GM12892 (cell line): ENCODE measurements at regions not wholly inside any gene's neighbourhood (a gene's known extent, or its start where the extent isn't known, plus 50 kb on each side); places are given as distances from the start of the nearest gene placed in this dataset.

Experiments used
- POLR2A ChIP-seq: IDR thresholded peaks from 2 replicates; pipeline ENCODE4 v1.6.1; 2011; ENCODE audit warnings: low read depth, low read length, control low read depth
- TAF1 ChIP-seq: IDR thresholded peaks from 2 replicates; pipeline ENCODE4 v1.6.1; 2011; ENCODE audit warnings: low read depth, mild to moderate bottlenecking, control low read depth, low read length, borderline replicate concordance

DNA sequence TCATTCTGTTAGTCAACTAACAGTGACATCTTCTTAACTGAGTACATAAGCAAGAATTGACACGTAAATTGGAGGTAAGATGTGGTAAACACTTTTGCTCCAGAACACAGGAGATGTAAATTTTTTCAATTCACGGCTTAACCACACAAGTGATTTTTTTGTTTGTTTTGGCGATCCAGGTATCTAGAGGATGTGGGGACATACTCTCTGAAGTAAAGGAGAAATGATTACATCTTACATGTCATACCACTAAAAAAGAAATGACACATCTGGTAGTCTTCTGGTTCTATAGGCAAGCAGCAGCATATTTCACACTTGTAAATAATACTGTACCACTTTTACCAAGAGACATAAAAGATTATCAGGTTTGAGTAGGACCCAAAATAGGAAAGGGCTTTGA lies 200.3 kb upstream of the ZWINT start:
- TF ChIP-seq POLR2A (no peak), TAF1 (no peak)
